Mesothelial cell of epicardium (in vitro differentiated cells): ENCODE measurements at regions not wholly inside any gene's neighbourhood (a gene's known extent, or its start where the extent isn't known, plus 50 kb on each side); places are given as distances from the start of the nearest gene placed in this dataset.
"Not testable (repeated sequence)": the region's sequence is repeated elsewhere in the genome, so short reads cannot be mapped to it uniquely, and the experiment has no call there.

Experiments
- DNase-seq, 2 experiments: peaks; one replicate each; pipeline ENCODE4 v3.0.0; 2021; ENCODE audit warnings: low spot score in 2 of 2; ENCODE audit not compliant: unreplicated experiment in 2 of 2
- H3K27ac Mint-ChIP-seq: 2 replicates; pipeline ENCODE4 v1.8.0; 2021; ENCODE audit warnings: mixed read lengths
- H3K27me3 Mint-ChIP-seq: 2 replicates; pipeline ENCODE4 v1.8.0; 2021; ENCODE audit warnings: low read depth, mixed read lengths
- H3K36me3 Mint-ChIP-seq: 2 replicates; pipeline ENCODE4 v1.8.0; 2021; ENCODE audit warnings: mixed read lengths
- H3K4me1 Mint-ChIP-seq: 2 replicates; pipeline ENCODE4 v1.8.0; 2021; ENCODE audit warnings: mixed read lengths
- H3K4me3 Mint-ChIP-seq: 2 replicates; pipeline ENCODE4 v1.8.0; 2021; ENCODE audit warnings: mild to moderate bottlenecking, moderate library complexity, mixed read lengths
- H3K9me3 Mint-ChIP-seq: 2 replicates; pipeline ENCODE4 v1.8.0; 2021; ENCODE audit warnings: mixed read lengths
- CTCF ChIP-seq: fragments of 200-600 bp; sonication (generic); IDR thresholded peaks from one replicate; pipeline ENCODE4 v1.5.0; 2021; ENCODE audit warnings: antibody characterized with exemption; ENCODE audit not compliant: unreplicated experiment

- DNase-seq = no peak
- Mint-ChIP-seq H3K4me3 (no peak overlapping the region), H3K9me3 (peaks cover 12% of the 10 kb centered on the region), H3K36me3 (peaks cover 2% of the 10 kb centered on the region), H3K4me1 (peaks cover 7% of the 10 kb centered on the region), H3K27ac (no peak overlapping the region), H3K27me3 (peaks cover 3% of the 10 kb centered on the region)
- no peak for TF ChIP-seq CTCF
These were observed 53.0 kb upstream of the TNKS2 start for GRCh38 chr10:91745090-91745831.

GRCh38 chr10:91743465-91743864, 54.8 kb upstream of the TNKS2 start:
- TF ChIP-seq CTCF = no peak
- no peak overlapping the region for H3K27ac Mint-ChIP-seq
- H3K4me3 Mint-ChIP-seq = no peak overlapping the region
- peaks cover 2% of the 10 kb centered on the region for H3K36me3 Mint-ChIP-seq
- DNase-seq = no peak
- H3K9me3 Mint-ChIP-seq = peaks cover 22% of the 10 kb centered on the region
- H3K4me1 Mint-ChIP-seq = peaks cover 7% of the 10 kb centered on the region
- peaks cover 17% of the 10 kb centered on the region for H3K27me3 Mint-ChIP-seq

GRCh38 chr10:91742229-91742628, 56.0 kb upstream of the TNKS2 start:
- peaks cover 2% of the 10 kb centered on the region for H3K36me3 Mint-ChIP-seq
- peaks cover 26% of the 10 kb centered on the region for H3K9me3 Mint-ChIP-seq
- H3K4me3 Mint-ChIP-seq = no peak overlapping the region
- no peak for DNase-seq
- H3K27ac Mint-ChIP-seq = no peak overlapping the region
- TF ChIP-seq CTCF = no peak
- peaks cover 7% of the 10 kb centered on the region for H3K4me1 Mint-ChIP-seq
- H3K27me3 Mint-ChIP-seq = peaks cover 29% of the 10 kb centered on the region

GRCh38 chr10:91741356-91741755, 56.9 kb upstream of the TNKS2 start:
- TF ChIP-seq CTCF = no peak
- Mint-ChIP-seq H3K27me3 (peaks cover 38% of the 10 kb centered on the region), H3K4me1 (peaks cover 7% of the 10 kb centered on the region), H3K9me3 (peaks cover 24% of the 10 kb centered on the region), H3K27ac (no peak overlapping the region), H3K36me3 (peaks cover 2% of the 10 kb centered on the region), H3K4me3 (no peak overlapping the region)
- no peak for DNase-seq

GRCh38 chr10:91740353-91740924, 57.8 kb upstream of the TNKS2 start:
- H3K9me3 Mint-ChIP-seq = peaks cover 19% of the 10 kb centered on the region
- TF ChIP-seq CTCF = no peak
- DNase-seq = no peak
- H3K36me3 Mint-ChIP-seq = no peaks in the 10 kb centered on the region
- H3K4me3 Mint-ChIP-seq = no peak overlapping the region
- H3K27ac Mint-ChIP-seq = no peak overlapping the region
- peaks cover 47% of the 10 kb centered on the region for H3K27me3 Mint-ChIP-seq
- peaks cover 7% of the 10 kb centered on the region for H3K4me1 Mint-ChIP-seq

- not testable (repeated sequence) for DNase-seq, H3K4me3 Mint-ChIP-seq, H3K4me1 Mint-ChIP-seq, H3K9me3 Mint-ChIP-seq, H3K36me3 Mint-ChIP-seq, H3K27ac Mint-ChIP-seq
- H3K27me3 Mint-ChIP-seq = peaks cover 37% of the 10 kb centered on the region
These were observed 66.0 kb upstream of the TNKS2 start for GRCh38 chr10:91732265-91732664.

GRCh38 chr10:91729339-91729738, 68.9 kb upstream of the TNKS2 start:
- not testable (repeated sequence) for H3K9me3 Mint-ChIP-seq, DNase-seq

More at GRCh38 chr10:91729339-91729738, 68.9 kb upstream of the TNKS2 start:
- not testable (repeated sequence) for H3K27ac Mint-ChIP-seq, H3K36me3 Mint-ChIP-seq, H3K4me3 Mint-ChIP-seq, H3K4me1 Mint-ChIP-seq
- peaks cover 14% of the 10 kb centered on the region for H3K27me3 Mint-ChIP-seq
